ENCODE measurements at regions not wholly inside any gene's neighbourhood (a gene's known extent, or its start where the extent isn't known, plus 50 kb on each side); places are given as distances from the start of the nearest gene placed in this dataset.

GRCh38 chr10:98323221-98324164, 55.5 kb upstream of the LOXL4 start:
- TF ChIP-seq POLR2A (IDR thresholded peaks at IDR 0.05), result no peak
- no peak for TF ChIP-seq CTCF (IDR thresholded peaks at IDR 0.05)
- no peak for TF ChIP-seq POLR2AphosphoS5 (IDR thresholded peaks at IDR 0.05)
